NCI-H82 treated with DMSO at 0.1 percent for 48 hours (cell line): ENCODE measurements at regions not wholly inside any gene's neighbourhood (a gene's known extent, or its start where the extent isn't known, plus 50 kb on each side); places are given as distances from the start of the nearest gene placed in this dataset.

Experiments
- DNase-seq: peaks from one replicate; lab custom pipeline; 2025; ENCODE audit not compliant: unreplicated experiment; lab: John Stamatoyannopoulos, UW

- no peak for DNase-seq
Measured at GRCh38 chr1:218671573-218671972, 326.4 kb downstream of the TGFB2 start.

DNA sequence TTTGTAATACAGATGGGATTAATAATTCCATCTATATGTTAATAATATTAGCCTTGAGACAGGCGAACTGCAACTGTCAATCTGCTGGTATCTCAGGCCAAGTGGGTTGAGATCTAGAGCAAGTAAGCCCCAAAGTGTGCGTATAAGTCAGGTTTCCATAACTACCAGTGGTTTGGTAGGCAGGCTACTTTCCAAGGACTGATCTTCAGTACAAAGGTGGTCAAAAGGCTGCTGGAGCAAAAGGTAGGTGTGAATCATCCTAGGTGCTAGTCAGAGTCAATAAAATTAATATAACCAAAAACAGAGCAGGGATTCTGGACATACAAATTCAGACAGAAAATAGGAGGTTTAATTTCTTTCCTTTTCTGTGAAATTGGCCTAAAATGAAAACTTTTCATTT, 328.0 kb downstream of the TGFB2 start:
- DNase-seq, result no peak

GRCh38 chr1:218674280-218674773, 329.2 kb downstream of the TGFB2 start:
- DNase-seq, result no peak

DNA sequence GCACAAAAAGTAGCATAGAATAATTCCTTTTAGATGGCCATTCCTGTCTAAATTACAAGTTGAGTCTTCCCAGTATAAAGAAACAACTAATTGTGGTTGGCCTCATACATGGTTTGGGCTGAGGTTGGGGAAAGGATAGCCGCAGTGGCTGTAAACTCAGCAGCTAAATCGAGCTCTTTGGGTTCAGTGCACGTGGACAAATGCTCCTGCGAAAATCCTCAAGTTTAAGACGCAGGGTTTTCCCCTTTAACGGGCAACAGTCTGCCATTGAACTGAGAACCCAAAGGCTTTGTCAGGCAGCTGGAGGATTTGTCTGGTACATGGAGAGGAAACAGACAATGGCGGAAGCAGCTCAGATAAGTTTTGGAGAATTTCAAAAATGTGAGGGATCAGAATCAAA, 331.9 kb downstream of the TGFB2 start:
- no peak for DNase-seq

DNA sequence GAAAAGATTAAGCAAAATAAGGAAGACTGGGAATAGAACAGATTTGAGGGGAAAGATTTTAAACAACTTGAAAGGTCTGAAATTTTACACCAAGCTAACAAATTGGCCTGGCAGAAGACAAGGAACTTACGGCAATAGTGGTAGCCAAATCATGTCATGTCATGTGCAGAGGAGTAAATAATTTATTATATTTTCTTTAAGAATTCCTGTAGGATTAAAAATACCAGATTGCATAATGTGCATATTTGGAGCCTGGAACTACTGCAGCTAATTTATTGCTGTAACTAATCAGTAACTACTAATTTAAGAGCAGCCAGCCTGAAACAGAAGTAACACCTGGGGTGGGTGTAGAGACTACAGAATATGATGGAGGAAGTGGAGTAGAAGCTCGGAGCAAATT, 334.3 kb downstream of the TGFB2 start:
- no peak for DNase-seq

- no peak for DNase-seq
Measured at GRCh38 chr1:218679988-218680748, 335.0 kb downstream of the TGFB2 start.

- DNase-seq, result no peak
Measured at GRCh38 chr1:218683242-218683641, 338.1 kb downstream of the TGFB2 start.

DNA sequence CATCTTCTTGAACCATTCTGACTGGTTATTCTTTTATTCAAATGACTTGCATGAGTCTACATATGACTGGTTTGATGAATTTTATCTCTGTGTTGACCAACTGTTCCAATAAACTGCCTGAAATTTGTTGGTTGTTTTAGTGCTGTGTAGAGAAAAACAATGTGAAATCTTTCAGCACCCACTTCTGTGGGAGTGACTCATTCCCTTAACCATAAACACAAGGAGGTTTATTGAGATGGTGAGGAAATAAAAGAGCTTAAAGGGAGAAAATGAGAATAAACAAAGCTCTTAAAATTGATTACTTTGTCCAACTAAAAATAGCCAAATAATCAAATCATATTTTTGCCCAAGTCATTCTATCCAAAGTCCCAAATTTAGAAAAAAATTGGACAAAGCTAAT, 341.1 kb downstream of the TGFB2 start:
- DNase-seq, result no peak

- no peak for DNase-seq
Measured at GRCh38 chr1:218686761-218687160, 341.6 kb downstream of the TGFB2 start.

GRCh38 chr1:218692808-218693207, 347.7 kb downstream of the TGFB2 start:
- no peak for DNase-seq

GRCh38 chr1:218693599-218693998, 348.5 kb downstream of the TGFB2 start:
- DNase-seq, result no peak

DNA sequence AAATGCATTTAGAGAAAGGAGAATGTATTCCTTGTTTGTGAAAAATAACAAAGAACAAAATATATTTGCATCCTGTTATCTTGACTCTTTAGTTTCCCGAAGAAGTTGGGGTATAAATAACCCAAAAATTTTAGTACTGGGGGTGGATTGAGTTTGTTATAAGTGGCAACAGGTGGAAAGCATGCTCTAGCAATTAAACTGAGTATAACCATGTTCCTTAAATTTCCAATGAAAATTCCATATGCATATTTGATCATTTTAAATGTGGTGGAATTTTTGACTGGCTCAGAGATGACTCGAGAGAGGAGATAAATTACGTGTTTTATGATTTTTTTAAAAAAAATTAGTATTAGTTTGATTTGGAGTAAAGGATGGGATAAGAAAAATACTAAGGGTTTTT, 348.9 kb downstream of the TGFB2 start:
- no peak for DNase-seq

GRCh38 chr1:218694636-218695035, 349.5 kb downstream of the TGFB2 start:
- no peak for DNase-seq

DNA sequence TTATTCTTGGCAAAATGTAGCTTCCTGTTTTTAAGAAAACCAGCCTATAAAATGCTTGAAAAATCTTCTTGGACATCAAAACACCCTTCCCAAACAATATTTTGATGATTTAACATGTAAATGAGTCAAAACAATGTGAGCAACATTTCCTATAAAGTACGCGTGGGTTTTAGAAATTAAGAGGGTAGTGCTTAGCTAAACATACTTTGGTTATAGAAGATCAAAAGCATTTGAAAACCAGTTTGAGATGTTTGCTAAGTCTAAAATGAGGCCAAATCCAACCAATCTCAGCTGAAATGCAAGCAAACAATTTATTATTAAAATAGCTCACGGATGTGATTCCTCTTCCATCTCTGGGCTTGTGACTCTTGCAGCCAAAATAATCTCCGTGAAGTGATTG, 350.4 kb downstream of the TGFB2 start:
- DNase-seq, result no peak

- no peak for DNase-seq
Measured at GRCh38 chr1:218698141-218698540, 353.0 kb downstream of the TGFB2 start.

DNA sequence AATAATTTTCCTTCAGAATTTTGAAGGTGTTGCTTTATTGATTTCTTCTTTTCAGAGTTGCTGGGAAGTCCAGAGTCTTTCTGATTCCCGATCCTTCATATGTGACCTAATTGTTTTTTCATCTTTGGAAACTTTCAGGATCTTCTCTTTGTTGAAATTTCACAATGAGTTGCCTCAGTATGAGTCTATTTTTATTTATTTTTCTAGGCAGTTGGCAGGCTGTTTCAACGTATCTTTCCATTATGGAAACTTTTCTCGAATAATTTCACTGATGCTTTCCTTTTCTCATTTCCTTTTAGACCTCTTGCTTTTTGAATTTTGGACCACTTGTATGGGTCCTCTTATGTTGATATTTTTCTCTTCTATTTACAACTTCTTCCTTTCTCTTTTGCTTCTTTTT, 354.3 kb downstream of the TGFB2 start:
- DNase-seq, result no peak

DNA sequence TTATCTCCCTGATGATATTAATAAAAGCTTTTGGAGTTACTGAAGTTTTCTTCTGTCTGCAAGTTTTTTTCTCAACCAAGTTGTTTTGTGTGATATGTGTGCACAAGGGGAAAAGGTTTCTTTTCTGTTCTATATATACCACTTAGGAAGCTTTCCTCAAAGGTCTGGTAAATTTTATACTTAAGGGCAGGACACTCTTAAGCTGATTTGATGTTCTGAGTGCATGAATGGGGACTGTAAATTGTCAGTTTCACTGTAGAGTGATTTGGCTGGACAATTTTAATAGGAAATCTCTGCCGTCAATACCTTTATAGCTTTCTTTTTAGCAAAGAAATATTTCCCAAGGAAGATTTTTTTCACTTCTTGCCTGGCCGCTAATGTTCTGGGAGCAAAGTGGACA, 354.7 kb downstream of the TGFB2 start:
- DNase-seq, result no peak

DNA sequence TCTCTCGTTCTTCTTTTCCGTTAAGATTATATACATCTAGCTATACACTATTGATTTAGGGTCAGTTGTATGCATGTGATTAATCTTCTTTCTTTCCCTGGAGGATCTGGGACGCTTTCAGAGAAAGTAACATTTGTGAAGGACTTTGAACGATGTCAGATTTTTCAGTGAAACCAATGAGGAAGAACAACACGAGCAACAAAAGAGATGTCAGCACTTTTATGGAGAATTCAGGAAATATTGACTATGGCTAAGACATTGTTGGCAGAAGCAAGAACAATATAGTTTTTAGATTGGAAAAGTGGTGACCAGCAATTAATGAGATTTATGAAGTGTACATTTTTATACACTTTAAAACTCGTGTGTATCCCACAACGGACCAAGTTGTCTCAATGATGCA, 355.5 kb downstream of the TGFB2 start:
- no peak for DNase-seq

DNA sequence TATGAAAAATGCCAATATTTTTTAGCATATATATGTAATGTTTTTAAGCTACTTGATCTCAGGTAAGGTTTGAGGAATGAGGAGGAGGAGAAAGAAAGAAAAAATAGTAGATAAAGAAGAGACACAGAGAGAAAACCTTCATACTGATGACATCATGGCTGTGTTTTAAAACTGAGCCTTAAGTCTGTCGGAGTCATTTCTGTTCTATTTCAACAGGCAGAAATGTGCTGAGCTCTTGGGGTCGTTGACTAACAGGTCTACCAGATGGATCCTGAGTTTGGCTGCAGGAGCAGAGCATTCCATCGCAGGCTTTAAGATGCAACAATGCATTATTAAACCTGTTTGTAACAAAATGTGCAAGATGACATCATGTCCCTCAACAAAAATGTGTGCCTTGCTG, 356.0 kb downstream of the TGFB2 start:
- no peak for DNase-seq

GRCh38 chr1:218702775-218703174, 357.6 kb downstream of the TGFB2 start:
- no peak for DNase-seq

DNA sequence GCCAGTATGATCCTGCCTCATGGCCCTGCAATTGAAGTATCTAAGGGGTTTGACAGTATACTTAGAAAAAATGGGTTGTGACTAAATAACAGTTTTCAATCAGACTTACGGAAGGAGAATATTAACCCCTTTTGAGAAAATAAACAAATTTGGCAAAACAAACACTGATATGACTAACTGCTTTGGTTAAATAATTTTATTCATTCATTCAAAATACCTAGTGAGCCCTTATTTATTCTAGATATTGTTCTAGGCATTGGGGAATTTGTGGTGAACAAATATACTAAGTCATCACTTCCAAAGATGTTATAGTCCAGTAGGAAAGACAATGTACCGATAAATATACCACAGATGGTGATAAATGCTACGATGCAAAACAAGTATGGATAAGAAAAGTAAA, 358.7 kb downstream of the TGFB2 start:
- no peak for DNase-seq

GRCh38 chr1:218705391-218705790, 360.3 kb downstream of the TGFB2 start:
- DNase-seq, result no peak
